ENCODE measurements at regions not wholly inside any gene's neighbourhood (a gene's known extent, or its start where the extent isn't known, plus 50 kb on each side); places are given as distances from the start of the nearest gene placed in this dataset.

DNA sequence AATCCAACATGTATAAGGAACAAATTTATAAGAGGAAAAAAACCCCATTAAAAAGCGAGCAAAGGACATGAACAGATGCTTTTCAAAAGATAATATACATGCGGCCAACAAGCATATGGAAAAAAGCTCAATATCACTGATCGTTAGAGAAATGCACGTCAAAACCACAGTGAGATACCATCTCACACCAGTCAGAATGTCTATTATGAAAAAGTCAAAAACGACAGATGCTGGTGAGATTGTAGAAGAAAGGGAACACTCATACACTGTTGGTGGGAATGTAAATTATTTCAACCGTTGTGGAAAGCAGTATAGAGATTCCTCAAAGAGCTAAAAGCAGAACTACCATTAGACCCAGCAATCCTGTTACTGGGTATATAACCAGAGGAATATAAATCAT, 465.4 kb downstream of the TMA16 start:
- no peak for DNase-seq (ENCODE audit: low spot score)
- TF ChIP-seq CTCF (IDR thresholded peaks at IDR 0.05; ENCODE audit: extremely low read depth, missing control alignments): no peak

DNA sequence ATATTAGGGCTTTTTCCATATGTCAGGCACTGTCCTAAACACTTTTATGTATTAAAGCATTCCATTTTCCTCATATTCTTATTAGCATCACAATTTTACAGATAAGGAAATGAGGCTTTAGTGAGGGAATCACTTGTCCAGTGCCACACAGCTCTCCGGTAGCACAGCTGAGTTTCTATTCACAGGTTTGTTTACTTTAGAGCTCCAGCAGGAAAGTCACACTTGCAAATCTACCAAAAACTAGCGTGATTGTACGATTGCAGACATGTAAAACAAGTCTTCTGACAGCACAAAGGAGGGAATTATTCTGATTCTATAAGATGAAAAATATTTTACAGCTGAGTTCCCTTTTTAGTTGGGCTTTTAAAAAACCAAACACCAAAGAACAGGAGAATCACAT, 472.1 kb downstream of the TMA16 start:
- TF ChIP-seq CTCF (IDR thresholded peaks at IDR 0.05; ENCODE audit: extremely low read depth, missing control alignments): no peak

GRCh38 chr4:163967263-163967662, 472.8 kb downstream of the TMA16 start:
- no peak for DNase-seq (ENCODE audit: low spot score)
- TF ChIP-seq CTCF (IDR thresholded peaks at IDR 0.05; ENCODE audit: extremely low read depth, missing control alignments): no peak

More for the DNA sequence above, 472.1 kb downstream of the TMA16 start:
- no peak for DNase-seq (ENCODE audit: low spot score)

DNA sequence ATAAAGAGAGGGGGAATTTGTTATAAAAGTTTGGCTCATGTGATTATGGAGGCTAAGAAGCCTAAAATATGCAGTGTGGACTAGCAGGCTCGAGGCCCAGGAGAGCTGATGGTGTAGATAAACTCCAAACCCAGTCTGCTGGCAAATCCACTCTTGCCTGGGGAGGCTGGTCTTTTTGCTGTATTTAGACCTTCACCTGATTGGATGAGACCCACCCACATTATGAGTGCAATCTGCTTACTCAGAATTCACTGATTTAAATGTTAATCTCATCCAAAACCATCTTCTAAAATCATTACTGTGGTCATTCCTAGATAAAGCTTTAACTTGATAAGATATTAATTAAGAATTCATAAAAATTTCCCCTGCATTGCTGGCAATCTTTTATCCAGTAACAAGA, 473.2 kb downstream of the TMA16 start:
- DNase-seq (ENCODE audit: low spot score): no peak
- no peak for TF ChIP-seq CTCF (IDR thresholded peaks at IDR 0.05; ENCODE audit: extremely low read depth, missing control alignments)

GRCh38 chr4:163969291-163969690, 474.8 kb downstream of the TMA16 start:
- DNase-seq (ENCODE audit: low spot score): no peak
- TF ChIP-seq CTCF (IDR thresholded peaks at IDR 0.05; ENCODE audit: extremely low read depth, missing control alignments): no peak

DNA sequence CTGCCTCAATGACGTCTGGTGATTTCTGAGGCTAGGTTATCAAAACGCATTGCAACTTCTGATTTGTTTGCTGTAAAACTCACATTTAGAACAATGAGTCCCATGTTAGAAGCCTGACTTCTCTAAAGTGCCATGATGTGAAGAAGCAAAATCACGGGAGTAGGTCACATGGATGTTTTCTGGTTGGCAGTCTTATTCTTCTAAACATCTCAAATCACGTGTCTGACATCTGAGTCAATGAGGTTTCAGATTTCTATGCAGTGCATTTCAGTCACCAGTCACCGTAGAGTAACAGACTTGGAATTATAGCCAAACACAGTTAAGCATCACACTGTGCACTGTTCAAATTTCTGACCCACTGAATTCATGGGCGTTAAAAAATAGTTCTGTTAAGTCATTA, 482.1 kb downstream of the TMA16 start:
- no peak for TF ChIP-seq CTCF (IDR thresholded peaks at IDR 0.05; ENCODE audit: extremely low read depth, missing control alignments)
- no peak for DNase-seq (ENCODE audit: low spot score)

DNA sequence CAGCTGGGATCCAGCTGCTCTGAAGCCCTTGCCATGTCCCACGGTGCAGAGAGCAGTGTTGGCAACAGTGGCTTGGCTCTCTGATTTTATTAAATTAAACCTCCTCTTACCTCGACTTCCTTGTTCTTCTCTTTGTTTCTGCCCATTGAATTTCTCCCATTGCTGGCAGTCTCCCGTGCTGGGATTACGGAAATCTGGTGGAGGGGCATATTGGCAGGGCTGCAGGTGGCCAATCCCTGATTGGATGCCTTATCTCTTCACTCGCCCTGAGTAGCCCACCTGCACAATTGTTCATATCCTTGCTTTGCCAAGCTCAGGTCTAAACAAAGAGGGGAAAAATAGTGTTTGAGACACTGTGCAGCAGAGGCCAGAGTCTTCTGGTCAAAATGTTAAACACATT, 493.9 kb downstream of the TMA16 start:
- TF ChIP-seq CTCF (IDR thresholded peaks at IDR 0.05; ENCODE audit: extremely low read depth, missing control alignments): no peak
- no peak for DNase-seq (ENCODE audit: low spot score)
